ENCODE measurements at regions not wholly inside any gene's neighbourhood (a gene's known extent, or its start where the extent isn't known, plus 50 kb on each side); places are given as distances from the start of the nearest gene placed in this dataset.

DNA sequence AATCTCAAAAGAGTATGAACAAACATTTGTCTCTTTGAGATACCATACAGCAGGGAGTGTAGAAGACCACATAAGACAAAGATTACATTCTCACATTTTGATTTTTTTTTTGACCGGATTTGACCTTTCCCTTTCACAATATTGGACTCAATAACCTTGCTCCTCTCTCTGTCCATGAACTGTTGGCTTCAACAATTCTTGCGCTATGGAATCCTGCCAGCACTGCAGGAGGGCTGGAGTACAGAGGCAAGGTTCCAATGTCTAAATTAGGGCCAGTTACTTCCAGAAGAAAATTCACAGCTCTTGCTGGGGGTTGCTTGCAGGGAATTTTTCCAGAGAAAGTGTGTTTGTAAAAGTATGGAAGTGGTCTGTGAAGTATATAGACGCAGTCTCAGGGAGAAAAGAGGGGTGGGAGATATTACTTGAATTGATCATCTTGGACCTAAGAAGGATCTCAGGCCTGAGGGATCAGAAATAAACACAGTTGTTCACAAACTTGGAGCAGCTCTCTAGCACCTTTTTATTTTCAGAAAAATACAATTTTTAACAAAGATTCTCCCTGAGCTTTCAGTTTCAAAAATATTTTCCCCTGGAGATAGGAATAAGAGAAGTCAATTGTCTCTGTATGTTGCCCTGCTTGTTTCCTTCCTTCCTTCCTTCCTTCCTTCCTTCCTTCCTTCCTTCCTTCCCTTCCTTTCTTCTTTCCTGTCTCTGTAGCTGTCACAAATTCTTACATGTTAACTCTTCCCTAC lies 765.9 kb downstream of the BCKDHB start:
- TF ChIP-seq, protein P1, sequence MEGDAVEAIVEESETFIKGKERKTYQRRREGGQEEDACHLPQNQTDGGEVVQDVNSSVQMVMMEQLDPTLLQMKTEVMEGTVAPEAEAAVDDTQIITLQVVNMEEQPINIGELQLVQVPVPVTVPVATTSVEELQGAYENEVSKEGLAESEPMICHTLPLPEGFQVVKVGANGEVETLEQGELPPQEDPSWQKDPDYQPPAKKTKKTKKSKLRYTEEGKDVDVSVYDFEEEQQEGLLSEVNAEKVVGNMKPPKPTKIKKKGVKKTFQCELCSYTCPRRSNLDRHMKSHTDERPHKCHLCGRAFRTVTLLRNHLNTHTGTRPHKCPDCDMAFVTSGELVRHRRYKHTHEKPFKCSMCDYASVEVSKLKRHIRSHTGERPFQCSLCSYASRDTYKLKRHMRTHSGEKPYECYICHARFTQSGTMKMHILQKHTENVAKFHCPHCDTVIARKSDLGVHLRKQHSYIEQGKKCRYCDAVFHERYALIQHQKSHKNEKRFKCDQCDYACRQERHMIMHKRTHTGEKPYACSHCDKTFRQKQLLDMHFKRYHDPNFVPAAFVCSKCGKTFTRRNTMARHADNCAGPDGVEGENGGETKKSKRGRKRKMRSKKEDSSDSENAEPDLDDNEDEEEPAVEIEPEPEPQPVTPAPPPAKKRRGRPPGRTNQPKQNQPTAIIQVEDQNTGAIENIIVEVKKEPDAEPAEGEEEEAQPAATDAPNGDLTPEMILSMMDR (conservative IDR thresholded peaks at IDR 0.05 in 1 of 2, IDR thresholded peaks at IDR 0.05 in 1 of 2; ENCODE audit: extremely low read depth in 1 of 2, insufficient read depth in 1 of 2, low read depth in 1 of 2, low read length in 2 of 2), result no peak
- TF ChIP-seq EZH2 (IDR thresholded peaks at IDR 0.05; ENCODE audit: borderline replicate concordance, low read length), result no peak
